GM12878 (cell line): ENCODE measurements at regions not wholly inside any gene's neighbourhood (a gene's known extent, or its start where the extent isn't known, plus 50 kb on each side); places are given as distances from the start of the nearest gene placed in this dataset.

Source experiments
- ATAC-seq: fragments of 200-7000 bp; cut with Tn5 transposase; 3 replicates; pipeline ENCODE4 v1.9.1; 2020; ENCODE audit warnings: mild to moderate bottlenecking, moderate library complexity
- BruUV-seq: library from RNA; stranded (reverse); fragments of 400-500 nt; replicated peaks from 2 replicates; lab custom pipeline; 2021; lab: Mats Ljungman, UMichigan
- CTCF ChIA-PET: fragments of 300-600 bp; sonication (Branson Sonifier 250); formaldehyde crosslinking; extraction: SDS; loops from one replicate; lab custom pipeline; 2021; ENCODE audit warnings: inconsistent platforms; lab: Yijun Ruan, JAX
- POLR2A ChIA-PET: fragments of 350-600 bp; formaldehyde crosslinking; extraction: SDS; loops from one replicate; lab custom pipeline; 2021; ENCODE audit warnings: inconsistent platforms; lab: Charles Lee
- RAD21 ChIA-PET: fragments of 300-600 bp; sonication (Branson Sonifier 250); formaldehyde crosslinking; loops from one replicate; lab custom pipeline; 2023; ENCODE audit warnings: antibody characterized with exemption; ENCODE audit not compliant: unreplicated experiment; lab: Charles Lee
- SMC1A ChIA-PET: fragments of 300-600 bp; sonication (Branson Sonifier 250); formaldehyde crosslinking; loops from one replicate; lab custom pipeline; 2023; ENCODE audit not compliant: unreplicated experiment, uncharacterized antibody; lab: Charles Lee
- DNase-seq: peaks from one replicate; pipeline ENCODE4 v3.0.0-alpha.2; 2011; ENCODE audit warnings: low read depth, low spot score
- FAIRE-seq: peaks from 3 replicates; lab custom pipeline; 2011; peaks lifted over from hg19 to GRCh38; lab: Jason Lieb, UNC
- H2AFZ ChIP-seq: 2 replicates; pipeline ENCODE4 v1.6.0; 2011; ENCODE audit warnings: low read depth, low read length, control low read depth; ENCODE audit not compliant: control insufficient read depth
- H3K27ac ChIP-seq: 2 replicates; pipeline ENCODE4 v1.5.1; 2011; ENCODE audit warnings: control low read depth; ENCODE audit not compliant: control insufficient read depth, insufficient read depth
- H3K27me3 ChIP-seq, 2 experiments: replicated peaks in 1 of 2; 2 replicates each; pipeline versions ENCODE4 v1.6.0 to v1.6.1; 2011; ENCODE audit warnings: low read length in 1 of 2; ENCODE audit not compliant: control insufficient read depth in 2 of 2, insufficient read depth in 2 of 2
- H3K36me3 ChIP-seq, 2 experiments: 2 replicates each; pipeline ENCODE4 v1.5.1; 2011; ENCODE audit warnings: low read length in 1 of 2; ENCODE audit not compliant: control insufficient read depth in 2 of 2, insufficient read depth in 2 of 2
- H3K4me1 ChIP-seq: 2 replicates; pipeline ENCODE4 v1.6.1; 2011; ENCODE audit warnings: mild to moderate bottlenecking, low read length, moderate library complexity, mixed read lengths; ENCODE audit not compliant: control insufficient read depth, insufficient read depth
- H3K4me2 ChIP-seq: 2 replicates; pipeline ENCODE4 v1.6.0; 2011; ENCODE audit warnings: control low read depth; ENCODE audit not compliant: control insufficient read depth, insufficient read depth
- H3K4me3 ChIP-seq: fragments of 200-600 bp; sonication (generic); 2 replicates; pipeline ENCODE4 v1.5.1; 2016
- H3K79me2 ChIP-seq: 2 replicates; pipeline ENCODE4 v1.6.0; 2011; ENCODE audit warnings: low read length; ENCODE audit not compliant: control insufficient read depth, insufficient read depth
- H3K9ac ChIP-seq: 2 replicates; pipeline ENCODE4 v1.8.0; 2011; ENCODE audit warnings: low read length, control low read depth, mixed read lengths; ENCODE audit not compliant: control insufficient read depth, insufficient read depth
- H3K9me3 ChIP-seq: replicated peaks from 3 replicates; pipeline ENCODE4 v1.5.1; 2011; ENCODE audit warnings: mild to moderate bottlenecking, low read length; ENCODE audit not compliant: control insufficient read depth, insufficient read depth
- H4K20me1 ChIP-seq: 2 replicates; pipeline ENCODE4 v1.6.0; 2011; ENCODE audit not compliant: control insufficient read depth, insufficient read depth
- BMI1 ChIP-seq: fragments of 450-650 bp; IDR thresholded peaks from 2 replicates; pipeline ENCODE4 v1.6.1; 2016; ENCODE audit warnings: mild to moderate bottlenecking, moderate library complexity, borderline replicate concordance
- CHD1 ChIP-seq: IDR thresholded peaks from 2 replicates; pipeline ENCODE4 v1.6.1; 2012; ENCODE audit warnings: low read depth, low read length, improper control_type of control experiment
- JUNB ChIP-seq: IDR thresholded peaks from 2 replicates; pipeline ENCODE4 v1.6.1; 2016; ENCODE audit warnings: antibody characterized with exemption, mild to moderate bottlenecking
- MTA2 ChIP-seq: fragments of 450-650 bp; IDR thresholded peaks from 2 replicates; pipeline ENCODE4 v1.6.1; 2016; ENCODE audit warnings: low read depth, mild to moderate bottlenecking, moderate library complexity
- MYC ChIP-seq: IDR thresholded peaks from 2 replicates; pipeline ENCODE4 v1.6.1; 2011; ENCODE audit warnings: mild to moderate bottlenecking, low read length, moderate library complexity, inconsistent platforms; ENCODE audit not compliant: insufficient read depth, insufficient replicate concordance, insufficient read length, severe bottlenecking
- SIX5 ChIP-seq: IDR thresholded peaks from 2 replicates; pipeline ENCODE4 v1.6.1; 2011; ENCODE audit warnings: mild to moderate bottlenecking, low read depth, low read length, moderate library complexity; ENCODE audit not compliant: severe bottlenecking
- SRF ChIP-seq, 2 experiments: IDR thresholded peaks; 2 replicates each; pipeline ENCODE4 v1.6.1; 2011; ENCODE audit warnings: low read depth in 2 of 2, low read length in 2 of 2, mild to moderate bottlenecking in 1 of 2, moderate library complexity in 1 of 2
- YBX1 ChIP-seq: fragments of 450-650 bp; IDR thresholded peaks from 2 replicates; pipeline ENCODE4 v1.6.1; 2016; ENCODE audit warnings: antibody characterized with exemption
- ZBED1 ChIP-seq: IDR thresholded peaks from 2 replicates; pipeline ENCODE4 v1.6.1; 2016; ENCODE audit warnings: borderline replicate concordance
- WGBS: methylation state at CpG from one replicate; pipeline ENCODE4 v1.1.6; 2016; ENCODE audit warnings: low lambda C conversion rate; ENCODE audit not compliant: insufficient replicate concordance, insufficient coverage; ENCODE audit errors: missing lambda C conversion rate; 5-methylcytosine and 5-hydroxymethylcytosine counted together
- in situ Hi-C: fragments of 300-500 bp; cut with MboI; formaldehyde crosslinking; loops from 9 replicates; pipeline ENCODE4 v1.14.3; 2018; ENCODE audit warnings: mixed read lengths
- intact Hi-C: fragments of 100-400 bp; cut with micrococcal nuclease; formaldehyde crosslinking; loops from one replicate; pipeline ENCODE4 v1.14.2; 2022; ENCODE audit not compliant: unreplicated experiment
- TF ChIP-seq, protein P1 (sequence below): IDR thresholded peaks from 2 replicates; pipeline ENCODE4 v1.6.1; 2012; ENCODE audit warnings: low read length, inconsistent platforms
- TF ChIP-seq, protein P2 (sequence below): IDR thresholded peaks from 2 replicates; pipeline ENCODE4 v1.6.1; 2011; ENCODE audit warnings: low read depth, low read length, improper control_type of control experiment, borderline replicate concordance

- no TSS peak for BruUV-seq
- CTCF ChIA-PET = no interaction called here
- H4K20me1 ChIP-seq = no peaks in the 10 kb centered on the region
- SMC1A ChIA-PET = interaction anchor here (1.2 kb wide), 1 partner anchor 13 kb away, joined by 3 read pairs; no protein-coding TSS in a partner anchor
- FAIRE-seq (no peak), ATAC-seq (no peak), DNase-seq (no peak)
- no peaks in the 10 kb centered on the region for H3K36me3 ChIP-seq
- intact Hi-C loops (no loop called here), in situ Hi-C loops (no loop called here)
- no peak overlapping the region for H3K4me2 ChIP-seq
- no peak overlapping the region for H2AFZ ChIP-seq
- POLR2A ChIA-PET = no interaction called here
- no peaks in the 10 kb centered on the region for H3K79me2 ChIP-seq
- H3K4me1 ChIP-seq = no peaks in the 10 kb centered on the region
- H3K9ac ChIP-seq = no peak overlapping the region
- H3K4me3 ChIP-seq = no peak overlapping the region
- RAD21 ChIA-PET = no interaction called here
- WGBS = 6% methylated on average over 1 of the region's 1 CpG
- TF ChIP-seq MYC (no peak), SRF (IDR thresholded peaks at IDR 0.05; ENCODE audit: low read depth in 2 of 2, low read length in 2 of 2) (no peak), YBX1 (no peak)
- TF ChIP-seq, protein P1, sequence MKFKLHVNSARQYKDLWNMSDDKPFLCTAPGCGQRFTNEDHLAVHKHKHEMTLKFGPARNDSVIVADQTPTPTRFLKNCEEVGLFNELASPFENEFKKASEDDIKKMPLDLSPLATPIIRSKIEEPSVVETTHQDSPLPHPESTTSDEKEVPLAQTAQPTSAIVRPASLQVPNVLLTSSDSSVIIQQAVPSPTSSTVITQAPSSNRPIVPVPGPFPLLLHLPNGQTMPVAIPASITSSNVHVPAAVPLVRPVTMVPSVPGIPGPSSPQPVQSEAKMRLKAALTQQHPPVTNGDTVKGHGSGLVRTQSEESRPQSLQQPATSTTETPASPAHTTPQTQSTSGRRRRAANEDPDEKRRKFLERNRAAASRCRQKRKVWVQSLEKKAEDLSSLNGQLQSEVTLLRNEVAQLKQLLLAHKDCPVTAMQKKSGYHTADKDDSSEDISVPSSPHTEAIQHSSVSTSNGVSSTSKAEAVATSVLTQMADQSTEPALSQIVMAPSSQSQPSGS = no peak
- H3K9me3 ChIP-seq = no peaks in the 10 kb centered on the region
- no peak overlapping the region for H3K27ac ChIP-seq
- no peaks in the 10 kb centered on the region for H3K27me3 ChIP-seq
Observed at GRCh38 chr2:56582570-56582969, 398.8 kb downstream of the CCDC85A start.

DNA sequence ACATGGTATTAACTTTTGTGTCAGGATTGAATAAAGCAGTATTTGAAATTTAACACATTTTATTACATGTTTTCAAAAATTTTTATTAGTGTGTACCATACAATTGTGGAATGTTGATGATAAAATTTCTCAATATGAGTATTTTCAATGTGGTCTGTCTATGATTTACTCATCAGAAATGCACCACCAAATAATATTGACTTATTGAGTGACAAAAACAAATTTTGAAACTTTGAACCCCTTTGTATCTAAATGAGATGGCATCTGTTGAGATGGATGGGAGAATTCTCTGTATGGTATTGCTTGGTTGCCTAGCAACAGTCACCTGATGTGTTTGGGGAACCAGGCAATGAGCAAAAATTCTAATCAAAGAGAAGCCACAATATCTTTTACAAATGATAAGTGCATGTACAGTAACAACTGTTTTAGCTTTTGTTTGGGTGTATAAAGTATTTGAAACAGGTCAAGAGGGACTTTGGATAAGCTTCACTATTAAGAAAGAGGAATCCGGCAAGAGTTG is 400.1 kb downstream of the CCDC85A start:
- WGBS = 40% methylated on average over 1 of the region's 1 CpG
- ATAC-seq (no peak), DNase-seq (no peak), FAIRE-seq (no peak)
- no TSS peak for BruUV-seq
- POLR2A ChIA-PET = no interaction called here
- RAD21 ChIA-PET = no interaction called here
- CTCF ChIA-PET = no interaction called here
- H3K4me2 ChIP-seq = no peak overlapping the region
- H2AFZ ChIP-seq = no peak overlapping the region
- SMC1A ChIA-PET = no interaction called here
- in situ Hi-C loops = no loop called here
- intact Hi-C loops = no loop called here
- H3K27me3 ChIP-seq = no peaks in the 10 kb centered on the region
- no peaks in the 10 kb centered on the region for H4K20me1 ChIP-seq
- no peak overlapping the region for H3K9ac ChIP-seq
- no peaks in the 10 kb centered on the region for H3K4me1 ChIP-seq
- H3K9me3 ChIP-seq = no peaks in the 10 kb centered on the region
- H3K79me2 ChIP-seq = no peaks in the 10 kb centered on the region
- TF ChIP-seq BMI1 (peak; percentile 71), SIX5 (no peak), ZBED1 (no peak), CHD1 (no peak), JUNB (peak; percentile 20; the same call in 1 of the 2 replicates), MTA2 (no peak)
- TF ChIP-seq, protein P2, sequence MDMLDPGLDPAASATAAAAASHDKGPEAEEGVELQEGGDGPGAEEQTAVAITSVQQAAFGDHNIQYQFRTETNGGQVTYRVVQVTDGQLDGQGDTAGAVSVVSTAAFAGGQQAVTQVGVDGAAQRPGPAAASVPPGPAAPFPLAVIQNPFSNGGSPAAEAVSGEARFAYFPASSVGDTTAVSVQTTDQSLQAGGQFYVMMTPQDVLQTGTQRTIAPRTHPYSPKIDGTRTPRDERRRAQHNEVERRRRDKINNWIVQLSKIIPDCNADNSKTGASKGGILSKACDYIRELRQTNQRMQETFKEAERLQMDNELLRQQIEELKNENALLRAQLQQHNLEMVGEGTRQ = no peak
- no peaks in the 10 kb centered on the region for H3K36me3 ChIP-seq
- no peak overlapping the region for H3K4me3 ChIP-seq
- no peak overlapping the region for H3K27ac ChIP-seq
